D721Med (cell line): ENCODE measurements at regions not wholly inside any gene's neighbourhood (a gene's known extent, or its start where the extent isn't known, plus 50 kb on each side); places are given as distances from the start of the nearest gene placed in this dataset.

Source experiments
- DNase-seq: peaks from one replicate; pipeline ENCODE4 v3.0.0; 2011; ENCODE audit warnings: low spot score; ENCODE audit not compliant: insufficient read length
- FAIRE-seq: peaks from 2 replicates; lab custom pipeline; 2011; peaks lifted over from hg19 to GRCh38; lab: Jason Lieb, UNC
- CTCF ChIP-seq: IDR thresholded peaks from 2 replicates; pipeline ENCODE4 v1.5.1; 2012; ENCODE audit warnings: mild to moderate bottlenecking, control low read depth; ENCODE audit not compliant: insufficient read depth; ENCODE audit errors: missing control alignments

DNA sequence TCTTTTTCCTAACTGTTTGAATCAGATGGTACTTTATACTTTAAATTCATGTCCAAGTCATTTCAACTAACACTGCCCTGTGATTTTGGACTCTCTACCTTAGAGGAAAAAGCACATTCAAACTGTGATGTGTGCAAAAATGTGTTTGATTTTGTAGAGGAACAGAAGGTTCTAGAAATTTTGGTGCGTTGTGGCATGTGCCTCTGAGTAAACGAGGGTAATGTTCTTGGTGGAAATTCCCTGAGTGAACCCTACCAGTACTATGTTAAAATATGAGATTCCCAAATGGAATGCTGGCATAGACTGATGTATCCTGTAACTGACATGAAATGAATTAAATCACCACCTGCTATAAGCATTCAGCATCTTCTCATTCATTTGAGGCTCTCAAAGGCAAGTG is 901.9 kb upstream of the KLHL29 start:
- no peak for TF ChIP-seq CTCF
- no peak for DNase-seq
- peak; percentile 25 for FAIRE-seq

DNA sequence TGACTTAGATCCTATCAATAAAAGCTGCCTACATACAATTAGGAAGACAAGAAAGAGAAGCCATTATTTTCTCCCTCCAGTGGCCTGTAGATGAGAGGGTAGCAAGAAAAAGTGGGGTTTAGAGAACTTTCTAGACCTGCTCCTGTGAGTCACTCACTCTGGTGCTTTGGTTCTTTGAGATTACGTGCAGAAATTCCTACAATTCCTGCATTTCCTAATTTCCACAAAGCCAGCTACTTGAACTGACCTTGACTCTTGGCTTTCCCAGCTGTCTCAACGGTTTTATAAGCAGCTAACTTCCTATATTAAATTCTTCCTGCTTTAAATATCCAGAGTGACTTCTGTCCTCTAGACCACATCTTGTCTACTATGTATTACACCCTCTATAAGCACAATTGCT is 899.5 kb upstream of the KLHL29 start:
- DNase-seq (no peak), FAIRE-seq (no peak)
- no peak for TF ChIP-seq CTCF

GRCh38 chr2:22486343-22486742 is 898.6 kb upstream of the KLHL29 start:
- FAIRE-seq (no peak), DNase-seq (no peak)
- no peak for TF ChIP-seq CTCF

DNA sequence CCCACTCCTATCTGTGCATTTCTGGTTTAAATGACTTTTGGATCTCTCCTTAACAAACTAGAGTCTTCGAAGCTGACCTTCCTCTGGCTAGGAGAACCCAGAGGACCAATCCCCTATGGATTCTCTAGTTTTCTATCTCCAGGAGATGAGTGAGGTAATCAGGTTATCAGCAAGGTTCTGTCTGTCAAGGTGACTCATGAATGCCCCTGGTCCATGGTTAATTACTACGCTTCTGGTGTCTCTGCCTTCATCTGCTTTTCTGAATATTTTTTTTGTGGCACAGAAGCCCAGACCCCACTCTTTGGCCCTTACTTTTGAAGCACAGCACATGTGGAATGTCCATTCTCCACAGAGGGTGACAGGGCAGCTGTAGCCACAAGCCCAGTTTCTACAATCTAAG is 897.9 kb upstream of the KLHL29 start:
- FAIRE-seq, result no peak
- TF ChIP-seq CTCF, result no peak
- DNase-seq, result no peak

DNA sequence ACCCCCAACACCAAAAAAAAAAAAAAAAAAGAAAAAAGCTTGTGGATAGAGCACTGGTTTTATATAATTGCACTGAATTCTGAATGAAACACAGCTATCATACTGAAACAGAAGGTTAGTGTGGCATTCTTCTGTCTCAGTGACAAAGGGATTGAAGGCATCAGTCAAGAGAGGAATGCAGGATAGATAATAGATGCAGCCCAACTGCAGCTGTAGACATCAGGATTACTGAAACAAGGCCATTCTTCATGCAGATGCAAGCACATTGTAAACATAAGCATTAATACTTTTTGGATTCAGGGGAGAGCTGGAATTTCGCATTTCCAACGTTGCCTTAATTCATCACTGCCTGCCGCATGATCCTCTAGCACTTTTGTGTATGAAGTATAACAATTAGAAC is 897.4 kb upstream of the KLHL29 start:
- FAIRE-seq (no peak), DNase-seq (no peak)
- TF ChIP-seq CTCF, result no peak

DNA sequence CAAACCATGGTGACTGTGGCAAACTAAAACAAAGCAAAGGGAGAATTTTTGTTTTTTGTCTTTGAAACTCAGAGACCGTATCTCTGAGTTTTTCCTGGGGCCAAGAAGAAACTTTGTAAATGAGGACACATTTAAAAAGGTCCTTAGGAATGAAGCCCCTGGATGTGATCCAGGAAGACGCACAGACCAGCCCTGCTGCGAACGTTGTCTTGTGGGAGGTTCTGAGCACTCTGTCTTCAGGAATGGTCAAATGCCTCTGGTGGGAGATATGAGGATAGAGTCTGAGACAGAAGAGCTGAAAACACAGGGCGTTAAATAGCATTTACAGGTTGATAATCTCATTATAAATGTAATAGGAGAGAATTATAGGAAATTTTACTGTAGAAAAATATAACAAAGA is 893.5 kb upstream of the KLHL29 start:
- DNase-seq (no peak), FAIRE-seq (no peak)
- TF ChIP-seq CTCF, result no peak

DNA sequence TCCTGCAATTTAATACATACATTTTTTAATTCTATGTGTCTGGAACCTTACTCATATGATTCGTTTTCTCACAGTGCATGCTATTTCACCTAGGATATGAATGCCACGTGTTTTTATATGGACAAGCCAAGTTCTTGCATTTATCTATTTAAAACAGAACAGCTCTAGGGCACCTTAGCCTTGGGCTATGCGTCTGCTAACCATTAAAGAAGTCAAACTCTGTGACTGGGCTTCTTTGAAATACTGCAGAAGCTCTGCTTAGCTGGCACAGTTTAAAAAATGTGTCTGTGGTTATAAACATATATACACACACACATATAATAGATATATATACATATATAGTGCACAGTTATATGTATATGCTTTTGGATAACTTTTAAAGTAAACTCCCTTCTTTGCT is 890.8 kb upstream of the KLHL29 start:
- no peak for DNase-seq
- TF ChIP-seq CTCF, result no peak
- FAIRE-seq, result no peak
